ENCODE measurements at regions not wholly inside any gene's neighbourhood (a gene's known extent, or its start where the extent isn't known, plus 50 kb on each side); places are given as distances from the start of the nearest gene placed in this dataset.

- no peak for DNase-seq
Measured at GRCh38 chr11:80816966-80817365, 1376.1 kb upstream of the TENM4 start.

- DNase-seq = no peak
Measured at GRCh38 chr11:80816454-80816847, 1375.6 kb upstream of the TENM4 start.

GRCh38 chr11:80815752-80816453 lies 1375.1 kb upstream of the TENM4 start:
- DNase-seq = no peak

DNA sequence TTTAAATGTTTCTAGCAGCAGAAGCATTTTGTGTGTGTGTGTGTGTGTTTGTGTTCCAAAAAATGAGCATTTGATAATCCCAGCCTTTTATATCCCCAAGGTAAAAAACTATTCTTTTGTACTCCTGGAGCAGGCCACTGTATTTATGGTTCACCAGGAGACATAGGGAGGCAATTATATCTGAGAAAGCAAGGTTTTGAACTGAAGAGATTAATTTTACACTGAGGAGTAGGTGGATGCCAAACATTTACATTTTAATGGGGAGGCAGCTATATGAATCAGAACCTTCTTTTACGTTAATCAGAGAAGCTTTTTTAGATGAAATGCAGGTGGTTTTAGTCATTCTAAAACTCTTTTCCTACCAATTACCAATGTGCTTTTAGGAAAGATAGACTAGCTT lies 1374.0 kb upstream of the TENM4 start:
- DNase-seq = no peak

DNA sequence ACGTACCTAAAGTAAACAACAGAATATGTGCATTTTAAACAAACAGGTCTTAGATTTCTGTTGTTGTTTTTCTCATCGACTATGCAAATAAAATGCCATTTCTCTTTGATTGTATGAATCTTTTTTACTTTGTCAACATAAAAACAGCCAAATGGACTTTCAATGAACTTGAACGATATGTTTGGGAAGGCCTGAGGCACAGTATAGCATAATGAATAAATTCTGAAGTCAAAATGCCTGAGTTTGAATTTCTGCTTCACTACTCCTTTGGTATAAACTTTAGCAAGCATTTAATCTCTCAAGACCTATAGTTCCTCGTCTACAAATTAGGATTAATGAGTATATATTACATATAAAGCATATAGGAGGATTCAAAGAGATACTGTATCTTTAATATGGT lies 1369.9 kb upstream of the TENM4 start:
- no peak for DNase-seq

DNA sequence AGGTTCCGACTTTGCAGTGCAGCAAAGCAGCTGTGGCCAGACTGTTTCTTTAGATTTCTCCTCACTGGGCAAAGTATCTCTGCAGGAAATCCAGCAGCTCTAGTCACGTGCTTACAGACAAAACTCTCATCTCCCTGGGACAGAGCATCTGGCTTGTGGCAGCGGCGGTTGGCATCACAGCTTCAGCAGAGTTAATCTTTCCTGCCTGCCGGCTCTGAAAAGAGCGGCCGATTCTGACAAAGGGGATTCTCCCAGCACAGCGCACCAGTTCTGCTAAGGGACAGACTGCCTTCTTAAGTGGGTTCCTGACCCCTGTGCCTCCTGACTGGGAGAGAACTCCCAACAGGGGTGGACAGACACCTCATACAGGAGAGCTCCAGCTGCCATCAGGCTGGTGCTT lies 1357.3 kb upstream of the TENM4 start:
- DNase-seq = no peak

DNA sequence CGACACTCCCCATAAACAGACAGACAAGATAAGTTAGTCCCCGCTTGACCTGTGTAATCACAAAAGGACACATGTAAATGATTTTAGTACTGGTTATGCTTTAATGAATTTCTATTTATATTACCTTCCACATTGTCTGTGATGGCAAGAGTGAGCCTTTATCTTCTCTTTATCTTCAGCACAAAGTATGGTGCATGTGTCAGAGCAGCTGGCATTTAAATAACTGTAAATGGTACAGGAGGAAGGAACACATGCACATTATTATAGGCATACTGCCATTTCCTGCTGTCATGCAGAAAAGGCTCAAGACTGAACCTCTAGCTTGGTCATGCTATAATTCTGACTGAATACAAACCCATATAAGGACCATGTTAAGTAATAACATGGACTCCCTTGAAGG lies 1342.7 kb upstream of the TENM4 start:
- no peak for DNase-seq

- no peak for DNase-seq
Measured at GRCh38 chr11:80782135-80782885, 1341.5 kb upstream of the TENM4 start.

DNA sequence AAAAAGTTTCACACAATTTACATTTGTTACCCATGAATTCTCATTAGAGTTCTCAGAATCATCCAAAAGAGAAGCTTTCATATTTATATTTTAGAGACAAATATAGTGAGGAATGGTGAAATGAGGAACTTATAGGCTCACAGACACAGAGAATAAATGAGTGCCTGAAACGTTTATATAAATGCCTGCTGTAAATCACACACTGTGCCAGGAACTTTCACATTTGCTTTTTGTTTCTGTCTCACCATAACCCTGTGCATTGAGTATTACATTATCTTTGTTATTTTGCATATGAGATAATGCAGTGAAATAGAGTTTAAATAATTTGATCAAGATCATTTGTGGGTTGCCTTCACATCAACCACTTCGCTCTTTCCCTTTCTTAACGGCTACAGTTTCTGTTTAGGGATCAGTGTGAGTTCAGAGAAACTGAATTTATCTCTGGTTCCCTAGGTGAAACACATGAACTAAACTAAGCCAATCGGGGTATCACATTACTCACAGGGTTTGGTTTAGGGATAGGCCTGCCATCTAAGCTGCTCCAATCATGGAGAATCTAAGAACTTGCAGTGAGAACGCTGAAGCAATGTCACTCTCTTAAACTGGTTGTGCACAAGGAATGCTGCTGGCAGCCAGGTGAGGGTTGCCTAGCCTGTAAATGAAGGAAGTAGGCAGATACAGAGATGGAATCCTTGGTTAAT lies 1339.2 kb upstream of the TENM4 start:
- no peak for DNase-seq

GRCh38 chr11:80778941-80779340 lies 1338.1 kb upstream of the TENM4 start:
- DNase-seq = no peak

DNA sequence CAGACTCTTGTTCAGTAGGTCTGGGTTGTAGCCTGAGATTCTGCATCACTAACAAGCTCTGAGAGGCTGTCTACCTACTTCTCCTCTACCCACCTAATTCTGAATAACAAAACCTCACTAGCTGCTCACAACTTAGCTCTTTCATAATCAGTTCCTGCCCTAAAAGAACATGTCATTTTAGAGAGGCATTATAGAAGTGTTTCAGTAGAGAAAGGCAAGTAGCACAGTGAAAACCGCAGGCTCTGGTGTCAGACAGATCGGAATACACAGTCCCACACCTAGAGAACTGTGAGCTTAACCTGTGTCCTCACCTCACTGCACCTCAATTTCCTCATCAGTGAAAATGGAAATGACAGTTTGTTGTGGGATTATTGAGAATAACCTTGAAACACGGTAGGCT lies 1337.6 kb upstream of the TENM4 start:
- no peak for DNase-seq

- no peak for DNase-seq
Measured at GRCh38 chr11:80773919-80774318, 1333.1 kb upstream of the TENM4 start.

- DNase-seq = no peak
Measured at GRCh38 chr11:80771017-80771416, 1330.2 kb upstream of the TENM4 start.

GRCh38 chr11:80758787-80759186 lies 1318.0 kb upstream of the TENM4 start:
- no peak for DNase-seq

GRCh38 chr11:80748207-80748925 lies 1307.5 kb upstream of the TENM4 start:
- no peak for DNase-seq

GRCh38 chr11:80746300-80746699 lies 1305.5 kb upstream of the TENM4 start:
- DNase-seq = no peak

- no peak for DNase-seq
Measured at GRCh38 chr11:80745416-80745815, 1304.6 kb upstream of the TENM4 start.

DNA sequence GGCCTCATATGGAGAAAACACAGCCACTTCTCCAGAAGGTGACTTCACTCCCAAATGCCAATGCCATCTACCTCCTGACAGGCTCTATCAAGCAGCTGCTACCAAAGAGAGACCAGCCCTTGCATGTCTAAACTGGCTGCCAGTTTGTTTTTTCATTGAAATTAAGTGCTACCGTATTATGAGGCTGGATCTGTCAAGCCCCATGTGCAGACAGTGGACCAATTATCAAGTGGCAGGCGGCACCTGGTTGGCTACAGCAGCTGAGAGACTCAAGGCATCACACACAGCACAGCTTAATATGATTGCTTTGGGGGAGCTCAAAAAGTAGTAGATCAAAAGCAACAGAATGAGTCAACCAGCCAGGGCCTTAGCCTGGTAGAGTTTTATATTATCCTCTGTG lies 1293.0 kb upstream of the TENM4 start:
- DNase-seq = no peak

DNA sequence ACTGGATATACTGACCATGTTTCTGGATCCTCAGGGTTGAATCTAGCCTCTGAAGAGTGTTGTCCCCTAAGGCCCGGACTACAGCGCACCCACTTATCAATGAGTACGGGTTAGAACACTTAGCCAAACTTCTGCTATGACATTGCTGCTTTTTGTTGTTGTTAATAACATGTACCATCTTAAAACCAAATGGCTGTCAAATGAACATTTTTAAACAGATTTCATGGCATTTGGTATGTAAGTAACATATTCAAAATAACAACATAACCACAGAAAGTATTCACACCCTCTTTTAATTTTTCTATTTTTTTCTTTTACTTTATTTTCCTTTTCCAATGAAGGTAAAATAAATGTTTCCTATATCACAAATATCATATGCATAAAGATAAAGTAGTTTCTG lies 1292.5 kb upstream of the TENM4 start:
- DNase-seq = no peak

DNA sequence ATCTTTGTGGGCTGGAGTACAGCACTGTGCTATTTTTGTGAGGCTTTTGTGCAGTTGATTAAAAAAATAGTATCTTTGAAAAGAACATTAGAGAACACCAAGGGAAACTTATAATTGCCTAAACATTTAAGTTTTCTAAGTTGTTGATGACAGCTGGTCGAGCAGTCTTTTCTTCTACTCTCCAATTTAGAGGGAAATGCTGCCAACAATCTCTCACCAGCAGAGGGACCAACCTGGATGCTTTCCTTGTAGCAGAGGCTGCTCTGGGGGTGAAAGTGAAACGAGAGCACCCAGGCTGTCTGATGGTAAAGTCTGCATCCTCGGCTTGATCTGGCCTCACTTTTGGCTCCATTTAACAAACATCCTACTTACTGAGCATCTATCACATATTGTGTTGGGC lies 1286.5 kb upstream of the TENM4 start:
- no peak for DNase-seq

- DNase-seq = no peak
Measured at GRCh38 chr11:80726236-80726635, 1285.4 kb upstream of the TENM4 start.

GRCh38 chr11:80724366-80724765 lies 1283.5 kb upstream of the TENM4 start:
- DNase-seq = no peak

- no peak for DNase-seq
Measured at GRCh38 chr11:80722629-80723028, 1281.8 kb upstream of the TENM4 start.

Measured in activated effector memory CD4-positive, alpha-beta T cell treated with anti-CD3 and anti-CD28 coated beads, Interleukin-2, amount 50 U/mL, for 16 hours (primary cell).